Transverse colon (tissue), 4 donors: ENCODE measurements at regions not wholly inside any gene's neighbourhood (a gene's known extent, or its start where the extent isn't known, plus 50 kb on each side); places are given as distances from the start of the nearest gene placed in this dataset.
A peak's percentile ranks its signal among the peaks of the same experiment; 100 is the strongest.

Experiments used
- DNase-seq: peaks from one replicate; pipeline ENCODE4 v3.0.0-alpha.2; 2019
- H3K27ac ChIP-seq, 4 donors: fragments of 200-600 bp; sonication (generic); 2 replicates each; pipeline ENCODE4 v1.5.1; 2016 to 2018; ENCODE audit warnings: inconsistent platforms in 4 of 4
- H3K27me3 ChIP-seq: fragments of 200-600 bp; sonication (generic); 2 replicates; pipeline ENCODE4 v1.5.1; 2017; ENCODE audit warnings: inconsistent platforms
- H3K36me3 ChIP-seq, 4 donors: fragments of 200-600 bp; sonication (generic); 2 replicates each; pipeline ENCODE4 v1.5.1; 2017 to 2019; ENCODE audit warnings: inconsistent platforms in 4 of 4
- H3K4me1 ChIP-seq, 4 donors: fragments of 200-600 bp; sonication (generic); 2 replicates each; pipeline ENCODE4 v1.5.1; 2017 to 2020; ENCODE audit warnings: inconsistent platforms in 4 of 4
- H3K4me3 ChIP-seq, 4 donors: fragments of 200-600 bp; sonication (generic); 1 replicate in 1 of 4; 2 replicates in 3 of 4; pipeline versions ENCODE4 v1.5.1 to v1.6.1; 2017 to 2019; ENCODE audit warnings: inconsistent platforms in 4 of 4
- H3K9me3 ChIP-seq, 2 donors: fragments of 200-600 bp; sonication (generic); 2 replicates each; pipeline ENCODE4 v1.5.1; 2017 to 2019; ENCODE audit warnings: inconsistent platforms in 2 of 2
- EP300 ChIP-seq: sonication (generic); formaldehyde crosslinking; IDR thresholded peaks from one replicate; pipeline ENCODE4 v1.6.1; 2017; ENCODE audit warnings: antibody characterized with exemption, low read depth
- POLR2A ChIP-seq: fragments of 450-650 bp; IDR thresholded peaks from one replicate; pipeline ENCODE4 v1.6.1; 2016; ENCODE audit warnings: antibody characterized with exemption, mild to moderate bottlenecking, moderate library complexity
- POLR2AphosphoS5 ChIP-seq, 3 donors: sonication (generic); formaldehyde crosslinking; IDR thresholded peaks; one replicate each; pipeline ENCODE4 v1.6.1; 2016; ENCODE audit warnings: antibody characterized with exemption in 3 of 3
- WGBS, 2 donors: methylation state at CpG; one replicate each; pipeline ENCODE4 v1.1.5; 2018; ENCODE audit warnings: low coverage in 1 of 2; 5-methylcytosine and 5-hydroxymethylcytosine counted together
- in situ Hi-C, 4 donors: fragments of 200-750 bp; cut with MboI; loops; one replicate each; pipeline versions ENCODE4 v1.15.0 to v1.15.1; 2017; ENCODE audit warnings: low sequenced_read_pairs in 3 of 4, low pct_ligation_motif_present in 1 of 4, low pct_unique_long_range_greater_than_20kb in 1 of 4
- intact Hi-C: fragments of 100-400 bp; cut with DNase I; formaldehyde crosslinking; loops from one replicate; pipeline ENCODE4 v1.15.1; 2023; ENCODE audit warnings: low total_unique reads
- TF ChIP-seq, protein P1 (sequence below), 5 experiments: fragments of 200-600 bp in 3 of 5; fragments of 450-650 bp in 2 of 5; sonication (generic) in 3 of 5; IDR thresholded peaks; 1 replicate in 2 of 5; 2 replicates in 3 of 5; pipeline ENCODE4 v1.5.1; 2016 to 2017; ENCODE audit warnings: antibody characterized with exemption in 5 of 5, inconsistent platforms in 3 of 5, mild to moderate bottlenecking in 2 of 5, moderate library complexity in 1 of 5

DNA sequence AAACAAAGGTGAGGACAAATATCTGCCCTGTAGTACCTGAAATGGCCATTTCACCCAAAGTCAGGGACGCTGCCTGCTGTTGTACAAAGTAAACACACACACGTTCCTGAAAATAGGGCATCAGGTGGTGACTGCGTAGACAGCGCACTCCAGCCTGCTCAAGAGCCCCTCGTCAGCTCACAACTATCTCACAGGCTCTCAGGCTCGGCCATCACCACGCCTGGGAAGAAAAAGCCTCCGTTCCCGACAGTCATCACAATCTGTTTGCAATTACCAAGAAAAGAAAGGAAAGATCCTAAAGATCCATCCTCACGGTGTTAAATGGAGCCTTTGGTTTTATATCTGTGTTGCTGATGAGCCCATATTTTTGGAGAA is 230.2 kb downstream of the ZNF516 start:
- in situ Hi-C loops: no loop called here

GRCh38 chr18:76264198-76264875 is 230.7 kb downstream of the ZNF516 start:
- no peak for DNase-seq
- TF ChIP-seq EP300 (no peak), POLR2AphosphoS5 (IDR thresholded peaks at IDR 0.05) (no peak), POLR2A (no peak)
- TF ChIP-seq, protein P1, sequence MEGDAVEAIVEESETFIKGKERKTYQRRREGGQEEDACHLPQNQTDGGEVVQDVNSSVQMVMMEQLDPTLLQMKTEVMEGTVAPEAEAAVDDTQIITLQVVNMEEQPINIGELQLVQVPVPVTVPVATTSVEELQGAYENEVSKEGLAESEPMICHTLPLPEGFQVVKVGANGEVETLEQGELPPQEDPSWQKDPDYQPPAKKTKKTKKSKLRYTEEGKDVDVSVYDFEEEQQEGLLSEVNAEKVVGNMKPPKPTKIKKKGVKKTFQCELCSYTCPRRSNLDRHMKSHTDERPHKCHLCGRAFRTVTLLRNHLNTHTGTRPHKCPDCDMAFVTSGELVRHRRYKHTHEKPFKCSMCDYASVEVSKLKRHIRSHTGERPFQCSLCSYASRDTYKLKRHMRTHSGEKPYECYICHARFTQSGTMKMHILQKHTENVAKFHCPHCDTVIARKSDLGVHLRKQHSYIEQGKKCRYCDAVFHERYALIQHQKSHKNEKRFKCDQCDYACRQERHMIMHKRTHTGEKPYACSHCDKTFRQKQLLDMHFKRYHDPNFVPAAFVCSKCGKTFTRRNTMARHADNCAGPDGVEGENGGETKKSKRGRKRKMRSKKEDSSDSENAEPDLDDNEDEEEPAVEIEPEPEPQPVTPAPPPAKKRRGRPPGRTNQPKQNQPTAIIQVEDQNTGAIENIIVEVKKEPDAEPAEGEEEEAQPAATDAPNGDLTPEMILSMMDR (IDR thresholded peaks at IDR 0.05): no peak
- intact Hi-C loops (no loop called here), in situ Hi-C loops (no loop called here)
- Histone ChIP-seq H3K4me1 (peaks cover 0 to 29% (median 0%) of the 10 kb centered on the region in 4 donors), H3K9me3 (no peaks in the 10 kb centered on the region), H3K36me3 (no peaks in the 10 kb centered on the region), H3K27ac (peak overlapping the region in 2 of 4 donors; percentile 82 to 91), H3K27me3 (no peaks in the 10 kb centered on the region), H3K4me3 (no peak overlapping the region)
- 72% methylated on average over 10 to 18 of the region's 18 CpGs for WGBS, 2 donors

More for the DNA sequence above, 230.2 kb downstream of the ZNF516 start:
- WGBS, 2 donors: 84 to 97% methylated on average over 6 to 10 of the region's 10 CpGs
- Histone ChIP-seq H3K4me3 (no peak overlapping the region), H3K36me3 (no peaks in the 10 kb centered on the region), H3K27me3 (no peaks in the 10 kb centered on the region), H3K9me3 (no peaks in the 10 kb centered on the region), H3K27ac (peak overlapping the region in 2 of 4 donors; percentile 82 to 91), H3K4me1 (peaks cover 0 to 29% (median 0%) of the 10 kb centered on the region in 4 donors)
- DNase-seq: no peak
- intact Hi-C loops: no loop called here
- TF ChIP-seq, protein P1 (IDR thresholded peaks at IDR 0.05): no peak

GRCh38 chr18:76263046-76264005 is 231.7 kb downstream of the ZNF516 start:
- in situ Hi-C loops (no loop called here), intact Hi-C loops (no loop called here)
- no peaks in the 10 kb centered on the region for H3K9me3 ChIP-seq
- 69 to 74% methylated on average over 5 to 17 of the region's 18 CpGs for WGBS, 2 donors
- no peak for DNase-seq
- peak overlapping the region in 1 of 4 donors; percentile 2 for H3K27ac ChIP-seq
- no peaks in the 10 kb centered on the region for H3K27me3 ChIP-seq
- peaks cover 0 to 29% (median 0%) of the 10 kb centered on the region in 4 donors for H3K4me1 ChIP-seq
- TF ChIP-seq POLR2A (no peak), POLR2AphosphoS5 (IDR thresholded peaks at IDR 0.05) (no peak), EP300 (no peak)
- TF ChIP-seq, protein P1 (IDR thresholded peaks at IDR 0.05): no peak
- H3K36me3 ChIP-seq: no peaks in the 10 kb centered on the region
- H3K4me3 ChIP-seq: no peak overlapping the region

- in situ Hi-C loops: no loop called here
- 75 to 86% methylated on average over 13 to 16 of the region's 16 CpGs for WGBS, 2 donors
- intact Hi-C loops: no loop called here
Measured at GRCh38 chr18:76260941-76261472, 234.0 kb downstream of the ZNF516 start.

More at GRCh38 chr18:76260941-76261472, 234.0 kb downstream of the ZNF516 start:
- no peaks in the 10 kb centered on the region for H3K27me3 ChIP-seq
- TF ChIP-seq POLR2A (no peak), EP300 (no peak), POLR2AphosphoS5 (IDR thresholded peaks at IDR 0.05) (no peak)
- TF ChIP-seq, protein P1 (IDR thresholded peaks at IDR 0.05): no peak
- H3K4me1 ChIP-seq: peaks cover 0 to 24% (median 2%) of the 10 kb centered on the region in 4 donors
- no peak overlapping the region for H3K4me3 ChIP-seq
- H3K27ac ChIP-seq: no peak overlapping the region
- H3K36me3 ChIP-seq: no peaks in the 10 kb centered on the region
- no peaks in the 10 kb centered on the region for H3K9me3 ChIP-seq
- no peak for DNase-seq
